ENCODE measurements at regions not wholly inside any gene's neighbourhood (a gene's known extent, or its start where the extent isn't known, plus 50 kb on each side); places are given as distances from the start of the nearest gene placed in this dataset.

GRCh38 chr2:239752951-239753350, 272.2 kb downstream of the NDUFA10 start:
- TF ChIP-seq CTCF (conservative IDR thresholded peaks at IDR 0.05 in 1 of 2, IDR thresholded peaks at IDR 0.05 in 1 of 2; ENCODE audit: low read depth in 1 of 2, low read length in 2 of 2) = no peak
- TF ChIP-seq EZH2 (IDR thresholded peaks at IDR 0.05; ENCODE audit: low read length, missing control alignments) = no peak
